GM12878 (cell line): ENCODE measurements at regions not wholly inside any gene's neighbourhood (a gene's known extent, or its start where the extent isn't known, plus 50 kb on each side); places are given as distances from the start of the nearest gene placed in this dataset.

Source experiments
- ATAC-seq: fragments of 200-7000 bp; cut with Tn5 transposase; 3 replicates; pipeline ENCODE4 v1.9.1; 2020; ENCODE audit warnings: mild to moderate bottlenecking, moderate library complexity
- BruUV-seq: library from RNA; stranded (reverse); fragments of 400-500 nt; replicated peaks from 2 replicates; lab custom pipeline; 2021; lab: Mats Ljungman, UMichigan
- CTCF ChIA-PET: fragments of 300-600 bp; sonication (Branson Sonifier 250); formaldehyde crosslinking; extraction: SDS; loops from one replicate; lab custom pipeline; 2021; ENCODE audit warnings: inconsistent platforms; lab: Yijun Ruan, JAX
- POLR2A ChIA-PET: fragments of 350-600 bp; formaldehyde crosslinking; extraction: SDS; loops from one replicate; lab custom pipeline; 2021; ENCODE audit warnings: inconsistent platforms; lab: Charles Lee
- RAD21 ChIA-PET: fragments of 300-600 bp; sonication (Branson Sonifier 250); formaldehyde crosslinking; loops from one replicate; lab custom pipeline; 2023; ENCODE audit warnings: antibody characterized with exemption; ENCODE audit not compliant: unreplicated experiment; lab: Charles Lee
- SMC1A ChIA-PET: fragments of 300-600 bp; sonication (Branson Sonifier 250); formaldehyde crosslinking; loops from one replicate; lab custom pipeline; 2023; ENCODE audit not compliant: unreplicated experiment, uncharacterized antibody; lab: Charles Lee
- DNase-seq: peaks from one replicate; pipeline ENCODE4 v3.0.0-alpha.2; 2011; ENCODE audit warnings: low read depth, low spot score
- FAIRE-seq: peaks from 3 replicates; lab custom pipeline; 2011; peaks lifted over from hg19 to GRCh38; lab: Jason Lieb, UNC
- H2AFZ ChIP-seq: 2 replicates; pipeline ENCODE4 v1.6.0; 2011; ENCODE audit warnings: low read depth, low read length, control low read depth; ENCODE audit not compliant: control insufficient read depth
- H3K27ac ChIP-seq: 2 replicates; pipeline ENCODE4 v1.5.1; 2011; ENCODE audit warnings: control low read depth; ENCODE audit not compliant: control insufficient read depth, insufficient read depth
- H3K27me3 ChIP-seq, 2 experiments: replicated peaks in 1 of 2; 2 replicates each; pipeline versions ENCODE4 v1.6.0 to v1.6.1; 2011; ENCODE audit warnings: low read length in 1 of 2; ENCODE audit not compliant: control insufficient read depth in 2 of 2, insufficient read depth in 2 of 2
- H3K36me3 ChIP-seq, 2 experiments: 2 replicates each; pipeline ENCODE4 v1.5.1; 2011; ENCODE audit warnings: low read length in 1 of 2; ENCODE audit not compliant: control insufficient read depth in 2 of 2, insufficient read depth in 2 of 2
- H3K4me1 ChIP-seq: 2 replicates; pipeline ENCODE4 v1.6.1; 2011; ENCODE audit warnings: mild to moderate bottlenecking, low read length, moderate library complexity, mixed read lengths; ENCODE audit not compliant: control insufficient read depth, insufficient read depth
- H3K4me2 ChIP-seq: 2 replicates; pipeline ENCODE4 v1.6.0; 2011; ENCODE audit warnings: control low read depth; ENCODE audit not compliant: control insufficient read depth, insufficient read depth
- H3K4me3 ChIP-seq: fragments of 200-600 bp; sonication (generic); 2 replicates; pipeline ENCODE4 v1.5.1; 2016
- H3K79me2 ChIP-seq: 2 replicates; pipeline ENCODE4 v1.6.0; 2011; ENCODE audit warnings: low read length; ENCODE audit not compliant: control insufficient read depth, insufficient read depth
- H3K9ac ChIP-seq: 2 replicates; pipeline ENCODE4 v1.8.0; 2011; ENCODE audit warnings: low read length, control low read depth, mixed read lengths; ENCODE audit not compliant: control insufficient read depth, insufficient read depth
- H3K9me3 ChIP-seq: replicated peaks from 3 replicates; pipeline ENCODE4 v1.5.1; 2011; ENCODE audit warnings: mild to moderate bottlenecking, low read length; ENCODE audit not compliant: control insufficient read depth, insufficient read depth
- H4K20me1 ChIP-seq: 2 replicates; pipeline ENCODE4 v1.6.0; 2011; ENCODE audit not compliant: control insufficient read depth, insufficient read depth
- EP300 ChIP-seq, 2 experiments: fragments of 150-350 bp in 1 of 2; IDR thresholded peaks; 2 replicates each; pipeline ENCODE4 v1.6.1; 2011 to 2012; ENCODE audit warnings: low read depth in 2 of 2, low read length in 2 of 2, borderline replicate concordance in 1 of 2, improper control_type of control experiment in 1 of 2, inconsistent platforms in 1 of 2; ENCODE audit not compliant: control insufficient read depth in 1 of 2
- ETV6 ChIP-seq, 2 experiments: fragments of 450-650 bp in 1 of 2; IDR thresholded peaks in 1 of 2; conservative IDR thresholded peaks in 1 of 2; 2 replicates each; pipeline ENCODE4 v1.6.1; 2014; ENCODE audit warnings: antibody characterized with exemption in 1 of 2, borderline replicate concordance in 1 of 2, low read depth in 1 of 2, mild to moderate bottlenecking in 1 of 2, moderate library complexity in 1 of 2
- FOXK2 ChIP-seq: fragments of 450-650 bp; IDR thresholded peaks from 2 replicates; pipeline ENCODE4 v1.6.1; 2017; ENCODE audit warnings: mild to moderate bottlenecking, moderate library complexity
- PAX5 ChIP-seq: IDR thresholded peaks from 2 replicates; pipeline ENCODE4 v1.6.1; 2011; ENCODE audit warnings: low read depth, low read length, borderline replicate concordance
- PAX8 ChIP-seq: fragments of 450-650 bp; IDR thresholded peaks from 2 replicates; pipeline ENCODE4 v1.6.1; 2017; ENCODE audit warnings: mild to moderate bottlenecking, moderate library complexity
- RELA ChIP-seq: fragments of 450-650 bp; IDR thresholded peaks from 2 replicates; pipeline ENCODE4 v1.8.0; 2014; ENCODE audit warnings: borderline replicate concordance; ENCODE audit not compliant: partially characterized antibody
- TARDBP ChIP-seq: IDR thresholded peaks from 2 replicates; pipeline ENCODE4 v1.6.1; 2016; ENCODE audit warnings: borderline replicate concordance
- ZNF217 ChIP-seq: fragments of 450-650 bp; IDR thresholded peaks from 2 replicates; pipeline ENCODE4 v1.6.1; 2017; ENCODE audit warnings: antibody characterized with exemption, mild to moderate bottlenecking
- WGBS: methylation state at CpG from one replicate; pipeline ENCODE4 v1.1.6; 2016; ENCODE audit warnings: low lambda C conversion rate; ENCODE audit not compliant: insufficient replicate concordance, insufficient coverage; ENCODE audit errors: missing lambda C conversion rate; 5-methylcytosine and 5-hydroxymethylcytosine counted together
- in situ Hi-C: fragments of 300-500 bp; cut with MboI; formaldehyde crosslinking; loops from 9 replicates; pipeline ENCODE4 v1.14.3; 2018; ENCODE audit warnings: mixed read lengths
- intact Hi-C: fragments of 100-400 bp; cut with micrococcal nuclease; formaldehyde crosslinking; loops from one replicate; pipeline ENCODE4 v1.14.2; 2022; ENCODE audit not compliant: unreplicated experiment
- TF ChIP-seq, protein P1 (sequence below): IDR thresholded peaks from 2 replicates; pipeline ENCODE4 v1.6.1; 2012; ENCODE audit warnings: low read depth, low read length, improper control_type of control experiment
- TF ChIP-seq, protein P2 (sequence below): fragments of 450-650 bp; conservative IDR thresholded peaks from 2 replicates; pipeline ENCODE4 v1.6.1; 2017; ENCODE audit warnings: mild to moderate bottlenecking, moderate library complexity
- TF ChIP-seq, protein P3 (sequence below): fragments of 450-650 bp; formaldehyde crosslinking; IDR thresholded peaks from 2 replicates; pipeline ENCODE4 v1.4.0; 2022; ENCODE audit warnings: mild to moderate bottlenecking, moderate library complexity
- TF ChIP-seq, protein P4 (sequence below): fragments of 450-650 bp; IDR thresholded peaks from 2 replicates; pipeline ENCODE4 v1.6.1; 2017; ENCODE audit warnings: mild to moderate bottlenecking, moderate library complexity

DNA sequence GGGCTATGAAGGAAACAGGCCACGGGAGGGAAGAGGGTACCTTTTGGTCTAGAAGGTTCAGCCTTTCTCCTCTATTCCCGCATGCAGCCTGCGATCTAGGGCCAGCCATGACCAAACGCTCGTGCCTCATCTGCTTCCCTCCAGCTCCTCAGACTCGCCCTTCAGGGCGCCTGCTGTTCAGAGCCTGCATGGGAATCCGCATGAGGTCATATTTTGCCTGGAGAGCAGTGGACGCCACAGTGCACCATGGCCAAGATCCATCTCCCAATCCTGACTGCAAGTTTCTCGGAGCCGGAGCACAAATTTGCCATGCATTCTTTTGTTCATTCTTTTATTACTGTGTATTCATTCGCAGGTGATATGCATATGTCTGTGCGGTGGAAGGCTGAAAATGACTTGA is 608.1 kb downstream of the QKI start:
- no peak for ATAC-seq
- no peaks in the 10 kb centered on the region for H3K9me3 ChIP-seq
- H3K4me2 ChIP-seq = no peak overlapping the region
- no TSS peak for BruUV-seq
- ChIA-PET RAD21 (no interaction called here), CTCF (no interaction called here), SMC1A (no interaction called here), POLR2A (no interaction called here)
- no peak overlapping the region for H2AFZ ChIP-seq
- no peaks in the 10 kb centered on the region for H3K79me2 ChIP-seq
- no peak overlapping the region for H3K9ac ChIP-seq
- in situ Hi-C loops = no loop called here
- no peaks in the 10 kb centered on the region for H3K4me1 ChIP-seq
- no peak overlapping the region for H3K4me3 ChIP-seq
- H3K27ac ChIP-seq = no peak overlapping the region
- intact Hi-C loops = no loop called here
- TF ChIP-seq FOXK2 (no peak), ETV6 (conservative IDR thresholded peaks at IDR 0.05 in 1 of 2, IDR thresholded peaks at IDR 0.05 in 1 of 2; ENCODE audit: borderline replicate concordance in 1 of 2, low read depth in 1 of 2) (no peak), ZNF217 (no peak), EP300 (IDR thresholded peaks at IDR 0.05; ENCODE audit: borderline replicate concordance in 1 of 2, control insufficient read depth in 1 of 2, low read depth in 2 of 2, low read length in 2 of 2) (no peak), RELA (no peak), PAX5 (no peak), PAX8 (no peak), TARDBP (no peak)
- TF ChIP-seq, protein P1, sequence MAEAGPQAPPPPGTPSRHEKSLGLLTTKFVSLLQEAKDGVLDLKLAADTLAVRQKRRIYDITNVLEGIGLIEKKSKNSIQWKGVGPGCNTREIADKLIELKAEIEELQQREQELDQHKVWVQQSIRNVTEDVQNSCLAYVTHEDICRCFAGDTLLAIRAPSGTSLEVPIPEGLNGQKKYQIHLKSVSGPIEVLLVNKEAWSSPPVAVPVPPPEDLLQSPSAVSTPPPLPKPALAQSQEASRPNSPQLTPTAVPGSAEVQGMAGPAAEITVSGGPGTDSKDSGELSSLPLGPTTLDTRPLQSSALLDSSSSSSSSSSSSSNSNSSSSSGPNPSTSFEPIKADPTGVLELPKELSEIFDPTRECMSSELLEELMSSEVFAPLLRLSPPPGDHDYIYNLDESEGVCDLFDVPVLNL = no peak
- TF ChIP-seq, protein P2, sequence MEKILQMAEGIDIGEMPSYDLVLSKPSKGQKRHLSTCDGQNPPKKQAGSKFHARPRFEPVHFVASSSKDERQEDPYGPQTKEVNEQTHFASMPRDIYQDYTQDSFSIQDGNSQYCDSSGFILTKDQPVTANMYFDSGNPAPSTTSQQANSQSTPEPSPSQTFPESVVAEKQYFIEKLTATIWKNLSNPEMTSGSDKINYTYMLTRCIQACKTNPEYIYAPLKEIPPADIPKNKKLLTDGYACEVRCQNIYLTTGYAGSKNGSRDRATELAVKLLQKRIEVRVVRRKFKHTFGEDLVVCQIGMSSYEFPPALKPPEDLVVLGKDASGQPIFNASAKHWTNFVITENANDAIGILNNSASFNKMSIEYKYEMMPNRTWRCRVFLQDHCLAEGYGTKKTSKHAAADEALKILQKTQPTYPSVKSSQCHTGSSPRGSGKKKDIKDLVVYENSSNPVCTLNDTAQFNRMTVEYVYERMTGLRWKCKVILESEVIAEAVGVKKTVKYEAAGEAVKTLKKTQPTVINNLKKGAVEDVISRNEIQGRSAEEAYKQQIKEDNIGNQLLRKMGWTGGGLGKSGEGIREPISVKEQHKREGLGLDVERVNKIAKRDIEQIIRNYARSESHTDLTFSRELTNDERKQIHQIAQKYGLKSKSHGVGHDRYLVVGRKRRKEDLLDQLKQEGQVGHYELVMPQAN = no peak
- TF ChIP-seq, protein P3, sequence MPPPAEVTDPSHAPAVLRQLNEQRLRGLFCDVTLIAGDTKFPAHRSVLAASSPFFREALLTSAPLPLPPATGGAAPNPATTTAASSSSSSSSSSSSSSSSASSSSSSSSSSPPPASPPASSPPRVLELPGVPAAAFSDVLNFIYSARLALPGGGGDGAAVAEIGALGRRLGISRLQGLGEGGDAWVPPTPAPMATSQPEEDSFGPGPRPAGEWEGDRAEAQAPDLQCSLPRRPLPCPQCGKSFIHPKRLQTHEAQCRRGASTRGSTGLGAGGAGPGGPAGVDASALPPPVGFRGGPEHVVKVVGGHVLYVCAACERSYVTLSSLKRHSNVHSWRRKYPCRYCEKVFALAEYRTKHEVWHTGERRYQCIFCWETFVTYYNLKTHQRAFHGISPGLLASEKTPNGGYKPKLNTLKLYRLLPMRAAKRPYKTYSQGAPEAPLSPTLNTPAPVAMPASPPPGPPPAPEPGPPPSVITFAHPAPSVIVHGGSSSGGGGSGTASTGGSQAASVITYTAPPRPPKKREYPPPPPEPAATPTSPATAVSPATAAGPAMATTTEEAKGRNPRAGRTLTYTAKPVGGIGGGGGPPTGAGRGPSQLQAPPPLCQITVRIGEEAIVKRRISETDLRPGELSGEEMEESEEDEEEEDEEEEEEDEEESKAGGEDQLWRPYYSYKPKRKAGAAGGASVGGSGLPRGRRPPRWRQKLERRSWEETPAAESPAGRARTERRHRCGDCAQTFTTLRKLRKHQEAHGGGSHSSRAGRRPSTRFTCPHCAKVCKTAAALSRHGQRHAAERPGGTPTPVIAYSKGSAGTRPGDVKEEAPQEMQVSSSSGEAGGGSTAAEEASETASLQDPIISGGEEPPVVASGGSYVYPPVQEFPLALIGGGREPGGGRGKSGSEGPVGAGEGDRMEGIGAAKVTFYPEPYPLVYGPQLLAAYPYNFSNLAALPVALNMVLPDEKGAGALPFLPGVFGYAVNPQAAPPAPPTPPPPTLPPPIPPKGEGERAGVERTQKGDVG (CRISPR knock-in tag) = no peak
- TF ChIP-seq, protein P4, sequence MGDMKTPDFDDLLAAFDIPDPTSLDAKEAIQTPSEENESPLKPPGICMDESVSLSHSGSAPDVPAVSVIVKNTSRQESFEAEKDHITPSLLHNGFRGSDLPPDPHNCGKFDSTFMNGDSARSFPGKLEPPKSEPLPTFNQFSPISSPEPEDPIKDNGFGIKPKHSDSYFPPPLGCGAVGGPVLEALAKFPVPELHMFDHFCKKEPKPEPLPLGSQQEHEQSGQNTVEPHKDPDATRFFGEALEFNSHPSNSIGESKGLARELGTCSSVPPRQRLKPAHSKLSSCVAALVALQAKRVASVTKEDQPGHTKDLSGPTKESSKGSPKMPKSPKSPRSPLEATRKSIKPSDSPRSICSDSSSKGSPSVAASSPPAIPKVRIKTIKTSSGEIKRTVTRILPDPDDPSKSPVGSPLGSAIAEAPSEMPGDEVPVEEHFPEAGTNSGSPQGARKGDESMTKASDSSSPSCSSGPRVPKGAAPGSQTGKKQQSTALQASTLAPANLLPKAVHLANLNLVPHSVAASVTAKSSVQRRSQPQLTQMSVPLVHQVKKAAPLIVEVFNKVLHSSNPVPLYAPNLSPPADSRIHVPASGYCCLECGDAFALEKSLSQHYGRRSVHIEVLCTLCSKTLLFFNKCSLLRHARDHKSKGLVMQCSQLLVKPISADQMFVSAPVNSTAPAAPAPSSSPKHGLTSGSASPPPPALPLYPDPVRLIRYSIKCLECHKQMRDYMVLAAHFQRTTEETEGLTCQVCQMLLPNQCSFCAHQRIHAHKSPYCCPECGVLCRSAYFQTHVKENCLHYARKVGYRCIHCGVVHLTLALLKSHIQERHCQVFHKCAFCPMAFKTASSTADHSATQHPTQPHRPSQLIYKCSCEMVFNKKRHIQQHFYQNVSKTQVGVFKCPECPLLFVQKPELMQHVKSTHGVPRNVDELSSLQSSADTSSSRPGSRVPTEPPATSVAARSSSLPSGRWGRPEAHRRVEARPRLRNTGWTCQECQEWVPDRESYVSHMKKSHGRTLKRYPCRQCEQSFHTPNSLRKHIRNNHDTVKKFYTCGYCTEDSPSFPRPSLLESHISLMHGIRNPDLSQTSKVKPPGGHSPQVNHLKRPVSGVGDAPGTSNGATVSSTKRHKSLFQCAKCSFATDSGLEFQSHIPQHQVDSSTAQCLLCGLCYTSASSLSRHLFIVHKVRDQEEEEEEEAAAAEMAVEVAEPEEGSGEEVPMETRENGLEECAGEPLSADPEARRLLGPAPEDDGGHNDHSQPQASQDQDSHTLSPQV = no peak
- DNase-seq = no peak
- H3K27me3 ChIP-seq = no peaks in the 10 kb centered on the region
- 51% methylated on average over 13 of the region's 13 CpGs for WGBS
- H3K36me3 ChIP-seq = no peaks in the 10 kb centered on the region
- H4K20me1 ChIP-seq = no peaks in the 10 kb centered on the region
- no peak for FAIRE-seq
